IMR-90 (cell line): ENCODE measurements at regions not wholly inside any gene's neighbourhood (a gene's known extent, or its start where the extent isn't known, plus 50 kb on each side); places are given as distances from the start of the nearest gene placed in this dataset.

Source experiments
- ATAC-seq: fragments of 200-7000 bp; cut with Tn5 transposase; 2 replicates; pipeline ENCODE4 v1.9.1; 2020; ENCODE audit warnings: low read depth, mild to moderate bottlenecking, moderate library complexity
- BruUV-seq: library from RNA; stranded (reverse); fragments of 400-500 nt; replicated peaks from 2 replicates; lab custom pipeline; 2021; lab: Mats Ljungman, UMichigan
- CTCF ChIA-PET: fragments of 300-600 bp; formaldehyde crosslinking; extraction: SDS; loops from one replicate; lab custom pipeline; 2021; ENCODE audit warnings: antibody characterized with exemption; lab: Yijun Ruan, JAX
- POLR2A ChIA-PET: fragments of 300-600 bp; sonication (Branson Sonifier 250); formaldehyde crosslinking; loops from one replicate; lab custom pipeline; 2022; ENCODE audit warnings: antibody characterized with exemption; ENCODE audit not compliant: unreplicated experiment; lab: Charles Lee
- DNase-seq: peaks from one replicate; pipeline ENCODE4 v3.0.0; 2013
- H2AFZ ChIP-seq: replicated peaks from 2 replicates; pipeline ENCODE3; 2013; ENCODE audit warnings: low read length, mild to moderate bottlenecking; ENCODE audit not compliant: poor library complexity
- H2AK5ac ChIP-seq: 2 replicates; pipeline ENCODE4 v1.6.1; 2013; ENCODE audit warnings: low read depth, low read length, inconsistent platforms
- H2AK9ac ChIP-seq: replicated peaks from 2 replicates; pipeline ENCODE3; 2013; ENCODE audit warnings: mild to moderate bottlenecking, low read depth, low read length, moderate library complexity; ENCODE audit not compliant: poor library complexity
- H2BK120ac ChIP-seq: 2 replicates; pipeline ENCODE4 v1.6.1; 2013; ENCODE audit warnings: low read depth, low read length, inconsistent platforms
- H2BK15ac ChIP-seq: 3 replicates; pipeline ENCODE4 v1.6.1; 2013; ENCODE audit warnings: low read depth, low read length, inconsistent platforms
- H2BK20ac ChIP-seq: 2 replicates; pipeline ENCODE4 v1.6.1; 2013; ENCODE audit warnings: low read depth, mild to moderate bottlenecking, inconsistent platforms, low read length, moderate library complexity
- H2BK5ac ChIP-seq: 2 replicates; pipeline ENCODE4 v1.6.1; 2013; ENCODE audit warnings: mild to moderate bottlenecking, low read depth, low read length, inconsistent platforms; ENCODE audit not compliant: poor library complexity, severe bottlenecking
- H3K14ac ChIP-seq: replicated peaks from 2 replicates; pipeline ENCODE4 v1.6.1; 2013; ENCODE audit warnings: low read depth, low read length, inconsistent platforms
- H3K18ac ChIP-seq: 2 replicates; pipeline ENCODE4 v1.6.1; 2013; ENCODE audit warnings: low read depth, low read length, control low read depth
- H3K23ac ChIP-seq: 2 replicates; pipeline ENCODE4 v1.6.1; 2013; ENCODE audit warnings: low read depth, low read length, inconsistent platforms
- H3K27ac ChIP-seq: 2 replicates; pipeline ENCODE4 v1.5.1; 2013; ENCODE audit warnings: mild to moderate bottlenecking, control low read depth, low read length; ENCODE audit not compliant: insufficient read depth
- H3K27me3 ChIP-seq: 2 replicates; pipeline ENCODE4 v1.6.1; 2013; ENCODE audit warnings: low read length; ENCODE audit not compliant: control insufficient read depth, insufficient read depth
- H3K36me3 ChIP-seq: 2 replicates; pipeline ENCODE4 v1.6.1; 2013; ENCODE audit warnings: low read length, mixed read lengths; ENCODE audit not compliant: control insufficient read depth, insufficient read depth
- H3K4ac ChIP-seq: 2 replicates; pipeline ENCODE4 v1.6.1; 2013; ENCODE audit warnings: low read depth, low read length, inconsistent platforms
- H3K4me1 ChIP-seq: 2 replicates; pipeline ENCODE4 v1.6.1; 2013; ENCODE audit warnings: low read length, mixed read lengths; ENCODE audit not compliant: control insufficient read depth, insufficient read depth
- H3K4me2 ChIP-seq: 2 replicates; pipeline ENCODE4 v1.6.1; 2013; ENCODE audit warnings: low read depth, mild to moderate bottlenecking, control low read depth, low read length, moderate library complexity
- H3K4me3 ChIP-seq: 2 replicates; pipeline ENCODE4 v1.5.1; 2013; ENCODE audit warnings: low read depth, mild to moderate bottlenecking, control low read depth, low read length, moderate library complexity; ENCODE audit not compliant: insufficient read depth
- H3K56ac ChIP-seq: 2 replicates; pipeline ENCODE4 v1.6.1; 2013; ENCODE audit warnings: low read length, inconsistent platforms; ENCODE audit not compliant: insufficient read depth; ENCODE audit errors: extremely low read depth
- H3K79me1 ChIP-seq, 2 experiments: 2 replicates each; pipeline ENCODE4 v1.6.1; 2013; ENCODE audit warnings: low read length in 2 of 2, inconsistent platforms in 1 of 2, low read depth in 1 of 2
- H3K9ac ChIP-seq: 2 replicates; pipeline ENCODE4 v1.6.1; 2013; ENCODE audit warnings: low read depth, low read length, control low read depth
- H3K9me1 ChIP-seq: 2 replicates; pipeline ENCODE4 v1.6.1; 2013; ENCODE audit warnings: low read length, inconsistent platforms; ENCODE audit not compliant: insufficient read depth
- H3K9me3 ChIP-seq: 2 replicates; pipeline ENCODE4 v1.6.1; 2013; ENCODE audit warnings: low read length; ENCODE audit not compliant: control insufficient read depth, insufficient read depth
- H4K20me1 ChIP-seq: 2 replicates; pipeline ENCODE4 v1.6.1; 2013; ENCODE audit warnings: low read length, inconsistent platforms; ENCODE audit not compliant: insufficient read depth
- H4K5ac ChIP-seq: 2 replicates; pipeline ENCODE4 v1.6.1; 2013; ENCODE audit warnings: mild to moderate bottlenecking, low read depth, low read length, control low read depth
- H4K8ac ChIP-seq, 2 experiments: 2 replicates each; pipeline ENCODE4 v1.6.1; 2013; ENCODE audit warnings: low read depth in 2 of 2, low read length in 2 of 2, control low read depth in 1 of 2, inconsistent platforms in 1 of 2
- H4K91ac ChIP-seq: 2 replicates; pipeline ENCODE4 v1.6.1; 2013; ENCODE audit warnings: low read depth, low read length, inconsistent platforms; ENCODE audit not compliant: insufficient read depth
- CEBPB ChIP-seq: IDR thresholded peaks from 2 replicates; pipeline ENCODE4 v1.6.1; 2012; ENCODE audit warnings: low read depth, low read length, improper control_type of control experiment
- CHD1 ChIP-seq: IDR thresholded peaks from 2 replicates; pipeline ENCODE4 v1.6.1; 2012; ENCODE audit warnings: low read depth, low read length, improper control_type of control experiment
- MAZ ChIP-seq: IDR thresholded peaks from 2 replicates; pipeline ENCODE4 v1.6.1; 2012; ENCODE audit warnings: low read depth, mild to moderate bottlenecking, low read length, improper control_type of control experiment, moderate library complexity, borderline replicate concordance
- MXI1 ChIP-seq: IDR thresholded peaks from 2 replicates; pipeline ENCODE4 v1.6.1; 2012; ENCODE audit warnings: low read depth, mild to moderate bottlenecking, low read length, moderate library complexity, borderline replicate concordance
- POLR2A ChIP-seq: IDR thresholded peaks from 2 replicates; pipeline ENCODE4 v1.6.1; 2012; ENCODE audit warnings: mild to moderate bottlenecking, low read depth, low read length
- RCOR1 ChIP-seq: IDR thresholded peaks from 2 replicates; pipeline ENCODE4 v1.6.1; 2012; ENCODE audit warnings: mild to moderate bottlenecking, low read length, improper control_type of control experiment; ENCODE audit not compliant: insufficient replicate concordance
- RFX5 ChIP-seq: IDR thresholded peaks from 2 replicates; pipeline ENCODE4 v1.8.0; 2012; ENCODE audit warnings: low read depth, mild to moderate bottlenecking, low read length, moderate library complexity
- WGBS, 2 experiments: methylation state at CpG; one replicate each; pipeline versions ENCODE4 v1.1.5 to v1.1.7; 2013; ENCODE audit warnings: missing lambda C conversion rate in 2 of 2; ENCODE audit not compliant: insufficient read length in 1 of 2; ENCODE audit errors: extremely low coverage in 2 of 2; 5-methylcytosine and 5-hydroxymethylcytosine counted together
- dilution Hi-C: fragments of 300-500 bp; cut with HindIII; formaldehyde crosslinking; loops from one replicate; pipeline ENCODE4 v1.14.3; 2018; ENCODE audit warnings: low sequenced_read_pairs; ENCODE audit not compliant: unreplicated experiment
- in situ Hi-C: fragments of 300-500 bp; cut with MboI; formaldehyde crosslinking; loops from 3 replicates; pipeline ENCODE4 v1.14.3; 2019; ENCODE audit warnings: low sequenced_read_pairs, inconsistent platforms, mixed read lengths
- intact Hi-C: fragments of 100-400 bp; cut with micrococcal nuclease; formaldehyde crosslinking; loops from 2 replicates; pipeline ENCODE4 v1.10.0; 2022
- TF ChIP-seq, protein P1 (sequence below): fragments of 150-350 bp; IDR thresholded peaks from 2 replicates; pipeline ENCODE4 v1.6.1; 2017; ENCODE audit warnings: mild to moderate bottlenecking, antibody characterized with exemption, low read length, low read depth

GRCh38 chr4:142909908-142910307, 63.8 kb upstream of the INPP4B start:
- no TSS peak for BruUV-seq
- Histone ChIP-seq H4K91ac (no peak overlapping the region), H2BK20ac (no peak overlapping the region), H3K36me3 (no peaks in the 10 kb centered on the region), H2AK5ac (no peak overlapping the region), H3K79me1 (no peaks in the 10 kb centered on the region), H3K9me1 (no peaks in the 10 kb centered on the region), H2BK5ac (no peak overlapping the region), H3K4ac (no peak overlapping the region), H3K9ac (no peak overlapping the region), H2AFZ (no peak overlapping the region), H2BK15ac (no peak overlapping the region), H3K18ac (no peak overlapping the region), H3K56ac (no peak overlapping the region), H3K27me3 (no peaks in the 10 kb centered on the region), H3K4me3 (no peak overlapping the region), H3K4me2 (peak overlapping the region; percentile 15; the same call in 1 of the 2 replicates), H4K5ac (no peak overlapping the region), H2AK9ac (no peak overlapping the region), H2BK120ac (no peak overlapping the region), H3K27ac (no peak overlapping the region), H4K20me1 (no peaks in the 10 kb centered on the region), H3K23ac (no peak overlapping the region), H3K9me3 (no peaks in the 10 kb centered on the region), H3K4me1 (no peaks in the 10 kb centered on the region), H4K8ac (no peak overlapping the region), H3K14ac (no peak overlapping the region)
- WGBS, 2 experiments: no CpG with 5 or more reads among the region's 2 CpGs
- in situ Hi-C loops (no loop called here), dilution Hi-C loops (no loop called here), intact Hi-C loops (no loop called here)
- ATAC-seq (peak; percentile 62; the same call in 1 of the 2 replicates), DNase-seq (peak; percentile 12)
- ChIA-PET CTCF (no interaction called here), POLR2A (no interaction called here)
- TF ChIP-seq RCOR1 (no peak), CHD1 (no peak), RFX5 (no peak), CEBPB (no peak), POLR2A (no peak), MAZ (no peak), MXI1 (no peak)
- TF ChIP-seq, protein P1, sequence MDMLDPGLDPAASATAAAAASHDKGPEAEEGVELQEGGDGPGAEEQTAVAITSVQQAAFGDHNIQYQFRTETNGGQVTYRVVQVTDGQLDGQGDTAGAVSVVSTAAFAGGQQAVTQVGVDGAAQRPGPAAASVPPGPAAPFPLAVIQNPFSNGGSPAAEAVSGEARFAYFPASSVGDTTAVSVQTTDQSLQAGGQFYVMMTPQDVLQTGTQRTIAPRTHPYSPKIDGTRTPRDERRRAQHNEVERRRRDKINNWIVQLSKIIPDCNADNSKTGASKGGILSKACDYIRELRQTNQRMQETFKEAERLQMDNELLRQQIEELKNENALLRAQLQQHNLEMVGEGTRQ: no peak
